HAP-1 (cell line): ENCODE measurements at regions not wholly inside any gene's neighbourhood (a gene's known extent, or its start where the extent isn't known, plus 50 kb on each side); places are given as distances from the start of the nearest gene placed in this dataset.

Source experiments
- DNase-seq, 2 experiments: peaks; one replicate each; pipeline ENCODE4 v3.0.0-alpha.2; 2016 to 2020; ENCODE audit warnings: low spot score in 2 of 2
- H3K27me3 ChIP-seq: fragments of 250-450 bp; sonication (Bioruptor Pico); 2 replicates; pipeline ENCODE4 v1.5.1; 2020; ENCODE audit warnings: low read depth, mild to moderate bottlenecking, moderate library complexity
- H3K36me3 ChIP-seq: fragments of 250-450 bp; sonication (Bioruptor Pico); replicated peaks from 2 replicates; pipeline ENCODE4 v1.5.1; 2020; ENCODE audit warnings: mild to moderate bottlenecking
- H3K4me1 ChIP-seq: fragments of 250-450 bp; sonication (Bioruptor Pico); 2 replicates; pipeline ENCODE4 v1.5.1; 2020; ENCODE audit warnings: mild to moderate bottlenecking
- H3K4me3 ChIP-seq: fragments of 250-450 bp; sonication (Bioruptor Pico); 2 replicates; pipeline ENCODE4 v1.5.1; 2020; ENCODE audit warnings: mild to moderate bottlenecking, moderate library complexity
- H3K9me3 ChIP-seq: fragments of 250-450 bp; sonication (Bioruptor Pico); 2 replicates; pipeline ENCODE4 v1.5.1; 2020; ENCODE audit warnings: mild to moderate bottlenecking, moderate library complexity
- in situ Hi-C: fragments of 300-500 bp; cut with MboI; formaldehyde crosslinking; loops from 3 replicates; pipeline ENCODE4 v1.14.3; 2020; ENCODE audit warnings: low sequenced_read_pairs, inconsistent platforms, mixed read lengths

DNA sequence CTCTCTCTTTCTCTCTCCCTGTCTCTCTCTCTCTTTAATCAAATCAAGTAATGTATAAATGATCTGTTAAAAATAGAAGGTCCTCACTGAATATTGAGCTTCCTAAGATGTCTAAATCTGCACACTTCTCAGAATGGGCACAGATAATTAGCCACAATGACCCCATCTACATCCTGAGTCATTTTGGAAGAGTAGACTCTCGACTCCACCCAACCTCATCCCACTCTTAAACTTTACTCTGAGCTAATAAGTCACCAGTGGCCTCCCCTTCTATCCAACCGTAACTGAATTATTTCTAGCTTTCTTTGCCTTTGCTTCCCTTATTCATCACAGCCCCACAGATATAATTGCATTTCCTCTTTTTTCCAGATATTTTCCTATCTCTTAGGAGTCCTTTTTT lies 326.5 kb upstream of the ZNF717 start:
- Histone ChIP-seq H3K4me3 (no peak overlapping the region), H3K36me3 (no peaks in the 10 kb centered on the region), H3K27me3 (no peaks in the 10 kb centered on the region), H3K9me3 (no peaks in the 10 kb centered on the region), H3K4me1 (no peaks in the 10 kb centered on the region)
- DNase-seq, result no peak
- in situ Hi-C loops, result no loop called here

DNA sequence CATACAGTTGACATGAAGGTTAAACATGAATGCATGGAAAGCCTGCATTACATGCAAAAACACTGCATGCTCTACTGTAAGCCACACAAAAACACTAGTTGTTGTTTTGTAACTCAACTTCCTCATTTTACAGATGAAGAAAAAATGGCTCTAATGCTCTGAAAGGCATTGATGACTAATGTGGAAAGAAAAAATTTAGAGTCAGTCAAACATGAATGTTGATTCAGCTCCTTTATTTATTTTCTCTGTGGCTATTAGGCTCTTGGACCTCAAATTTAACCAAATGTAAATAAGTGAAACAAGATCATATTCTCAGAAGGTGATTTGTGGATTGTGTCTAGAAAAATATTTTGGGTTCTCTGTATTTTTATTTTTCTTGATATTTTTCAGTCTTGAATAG lies 336.7 kb upstream of the ZNF717 start:
- no peak for DNase-seq
- H3K27me3 ChIP-seq, result no peaks in the 10 kb centered on the region
- in situ Hi-C loops, result no loop called here
- H3K9me3 ChIP-seq, result no peaks in the 10 kb centered on the region
- H3K36me3 ChIP-seq, result no peaks in the 10 kb centered on the region
- no peak overlapping the region for H3K4me3 ChIP-seq
- no peaks in the 10 kb centered on the region for H3K4me1 ChIP-seq

GRCh38 chr3:76129441-76129840 lies 344.1 kb upstream of the ZNF717 start:
- H3K4me1 ChIP-seq, result peaks cover 37% of the 10 kb centered on the region
- H3K27me3 ChIP-seq, result no peaks in the 10 kb centered on the region
- H3K36me3 ChIP-seq, result no peaks in the 10 kb centered on the region
- H3K4me3 ChIP-seq, result no peak overlapping the region
- H3K9me3 ChIP-seq, result no peaks in the 10 kb centered on the region
- DNase-seq, result peak in 1 of 2 experiments; percentile 98
- in situ Hi-C loops, result no loop called here

- no peak for DNase-seq
Observed at GRCh38 chr3:76131396-76132153, 346.2 kb upstream of the ZNF717 start.

DNA sequence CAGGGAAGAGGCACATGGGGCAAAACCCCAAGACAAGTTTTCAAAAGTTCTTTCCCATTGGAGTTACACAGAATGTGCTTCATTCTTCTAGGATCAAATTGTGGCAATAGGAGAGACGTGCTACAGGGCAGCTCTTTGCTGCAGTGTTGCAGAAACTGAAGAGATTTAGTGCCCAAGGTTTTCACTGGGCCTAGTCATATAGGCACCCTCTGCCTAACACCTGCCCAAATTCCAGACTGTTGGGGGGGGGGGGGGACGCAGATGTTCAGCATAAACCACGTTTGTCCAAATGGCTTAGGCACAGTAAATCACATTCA lies 346.8 kb upstream of the ZNF717 start:
- Histone ChIP-seq H3K36me3 (no peaks in the 10 kb centered on the region), H3K9me3 (no peaks in the 10 kb centered on the region), H3K4me1 (peaks cover 45% of the 10 kb centered on the region), H3K27me3 (no peaks in the 10 kb centered on the region), H3K4me3 (no peak overlapping the region)
- no peak for DNase-seq
- in situ Hi-C loops, result no loop called here

More at GRCh38 chr3:76131396-76132153, 346.2 kb upstream of the ZNF717 start:
- Histone ChIP-seq H3K36me3 (no peaks in the 10 kb centered on the region), H3K4me3 (no peak overlapping the region), H3K4me1 (peaks cover 41% of the 10 kb centered on the region), H3K9me3 (no peaks in the 10 kb centered on the region), H3K27me3 (no peaks in the 10 kb centered on the region)
- in situ Hi-C loops, result no loop called here

GRCh38 chr3:76134166-76134565 lies 348.8 kb upstream of the ZNF717 start:
- no peak for DNase-seq
- Histone ChIP-seq H3K4me1 (peaks cover 37% of the 10 kb centered on the region), H3K9me3 (no peaks in the 10 kb centered on the region), H3K36me3 (no peaks in the 10 kb centered on the region), H3K27me3 (no peaks in the 10 kb centered on the region), H3K4me3 (no peak overlapping the region)
- in situ Hi-C loops, result no loop called here

DNA sequence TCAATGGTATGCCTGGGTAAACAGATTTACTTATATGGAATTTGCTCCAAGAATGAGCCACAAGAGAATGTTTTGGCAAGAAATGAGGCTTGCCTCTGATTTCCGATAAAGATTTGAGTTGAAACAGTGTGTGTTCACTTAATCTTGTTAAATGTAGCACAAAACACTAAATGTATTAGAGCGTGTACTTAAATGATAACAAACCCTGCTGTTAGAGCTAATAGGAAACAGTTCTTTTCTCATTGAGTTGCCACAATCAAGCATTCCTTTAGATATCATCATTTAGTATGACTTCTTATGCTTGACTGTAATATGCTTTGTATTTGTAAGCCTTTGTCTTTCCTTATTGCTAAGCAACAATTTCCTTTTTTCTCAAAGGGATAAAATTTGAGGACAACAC lies 353.6 kb upstream of the ZNF717 start:
- H3K9me3 ChIP-seq, result no peaks in the 10 kb centered on the region
- H3K4me3 ChIP-seq, result no peak overlapping the region
- no peaks in the 10 kb centered on the region for H3K27me3 ChIP-seq
- peaks cover 8% of the 10 kb centered on the region; the same call in 1 of the 2 replicates for H3K4me1 ChIP-seq
- no peak for DNase-seq
- in situ Hi-C loops, result no loop called here
- H3K36me3 ChIP-seq, result no peaks in the 10 kb centered on the region

DNA sequence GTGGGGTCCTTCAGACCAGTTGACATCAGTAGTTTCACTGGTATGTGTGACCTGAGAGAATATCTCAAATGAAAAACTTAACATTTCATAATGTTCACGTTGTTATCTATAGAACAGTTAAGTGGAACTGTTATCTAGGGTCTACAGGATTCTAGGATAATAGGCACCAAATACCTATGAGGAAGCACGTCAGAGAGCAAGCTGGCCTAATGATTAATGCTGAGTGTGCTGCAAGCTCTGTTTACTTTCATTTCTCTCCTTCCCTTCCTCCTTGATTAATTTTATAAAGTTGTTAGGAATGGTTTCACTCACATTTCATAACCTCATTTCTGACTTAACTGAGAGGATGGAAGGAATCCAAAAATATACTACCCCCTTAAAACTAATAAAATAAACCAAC lies 362.5 kb upstream of the ZNF717 start:
- in situ Hi-C loops, result no loop called here
- no peaks in the 10 kb centered on the region for H3K9me3 ChIP-seq
- H3K27me3 ChIP-seq, result no peaks in the 10 kb centered on the region
- DNase-seq, result no peak
- H3K36me3 ChIP-seq, result no peaks in the 10 kb centered on the region
- H3K4me1 ChIP-seq, result 0 out of 2 replicates have a peak, but pooled peaks cover 5% of the 10 kb centered on the region
- H3K4me3 ChIP-seq, result no peak overlapping the region

DNA sequence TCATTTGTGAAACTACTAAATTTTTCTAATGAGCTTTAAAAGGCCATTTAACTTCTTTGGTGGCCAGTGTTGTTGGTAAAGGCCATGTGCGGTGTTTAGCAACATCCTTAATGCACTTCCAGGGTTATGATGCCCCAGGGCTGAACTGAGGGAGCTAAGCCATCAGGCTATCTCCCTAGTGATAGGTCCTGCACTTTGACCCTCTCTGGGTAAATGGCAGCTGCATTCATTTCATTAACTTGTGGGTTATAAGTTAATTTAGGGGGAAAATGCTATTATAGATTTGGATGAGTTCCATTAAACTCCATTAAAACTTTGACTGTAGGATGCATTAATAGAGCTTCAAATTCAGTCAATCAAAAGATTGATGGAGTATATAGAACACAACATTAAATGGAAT lies 366.7 kb upstream of the ZNF717 start:
- no peak for DNase-seq
- no peaks in the 10 kb centered on the region for H3K9me3 ChIP-seq
- no peaks in the 10 kb centered on the region for H3K27me3 ChIP-seq
- H3K4me3 ChIP-seq, result no peak overlapping the region
- no peaks in the 10 kb centered on the region for H3K4me1 ChIP-seq
- H3K36me3 ChIP-seq, result no peaks in the 10 kb centered on the region
- in situ Hi-C loops, result no loop called here

DNA sequence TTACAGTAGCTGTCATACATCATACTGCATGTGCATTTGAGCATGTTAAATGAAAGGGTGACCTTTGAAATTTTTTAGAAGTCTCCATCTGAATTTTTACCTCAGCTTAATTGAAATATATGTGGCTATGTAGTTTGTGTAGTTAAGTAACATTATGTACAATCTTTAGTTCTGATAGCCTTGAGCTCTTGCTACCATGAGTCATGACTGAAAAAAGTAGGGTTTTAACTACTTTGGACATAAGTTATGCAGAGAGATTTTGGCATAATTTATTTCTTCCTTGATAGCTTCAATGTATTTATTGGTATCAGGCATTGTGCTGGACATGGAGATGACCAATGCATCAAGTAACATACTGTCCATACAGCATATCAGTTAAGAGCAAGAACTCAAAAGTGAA lies 376.5 kb upstream of the ZNF717 start:
- no peaks in the 10 kb centered on the region for H3K27me3 ChIP-seq
- H3K9me3 ChIP-seq, result no peaks in the 10 kb centered on the region
- DNase-seq, result no peak
- H3K4me1 ChIP-seq, result no peaks in the 10 kb centered on the region
- in situ Hi-C loops, result no loop called here
- H3K36me3 ChIP-seq, result no peaks in the 10 kb centered on the region
- no peak overlapping the region for H3K4me3 ChIP-seq

DNA sequence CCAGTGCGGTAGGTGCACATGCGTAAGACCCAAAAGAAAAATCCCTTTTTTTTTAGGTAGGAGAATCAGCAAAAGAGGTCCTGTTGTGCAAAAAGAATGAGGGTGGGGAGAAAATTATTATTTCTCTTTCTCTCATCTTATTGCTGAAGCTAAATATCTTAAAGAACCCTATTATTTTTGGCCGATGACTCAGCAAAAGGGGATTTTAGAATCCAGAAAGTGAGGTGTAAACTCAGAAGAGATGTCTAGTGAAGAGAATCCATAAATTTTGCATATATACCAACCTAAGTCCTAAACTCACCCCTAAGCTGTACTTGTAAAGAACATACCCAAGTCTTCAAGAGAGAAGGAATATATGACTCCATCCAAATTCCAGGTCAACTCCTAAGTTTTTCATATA lies 386.3 kb upstream of the ZNF717 start:
- in situ Hi-C loops, result no loop called here
- H3K36me3 ChIP-seq, result no peaks in the 10 kb centered on the region
- no peak for DNase-seq
- H3K4me1 ChIP-seq, result no peaks in the 10 kb centered on the region
- no peaks in the 10 kb centered on the region for H3K27me3 ChIP-seq
- no peak overlapping the region for H3K4me3 ChIP-seq
- H3K9me3 ChIP-seq, result no peaks in the 10 kb centered on the region

DNA sequence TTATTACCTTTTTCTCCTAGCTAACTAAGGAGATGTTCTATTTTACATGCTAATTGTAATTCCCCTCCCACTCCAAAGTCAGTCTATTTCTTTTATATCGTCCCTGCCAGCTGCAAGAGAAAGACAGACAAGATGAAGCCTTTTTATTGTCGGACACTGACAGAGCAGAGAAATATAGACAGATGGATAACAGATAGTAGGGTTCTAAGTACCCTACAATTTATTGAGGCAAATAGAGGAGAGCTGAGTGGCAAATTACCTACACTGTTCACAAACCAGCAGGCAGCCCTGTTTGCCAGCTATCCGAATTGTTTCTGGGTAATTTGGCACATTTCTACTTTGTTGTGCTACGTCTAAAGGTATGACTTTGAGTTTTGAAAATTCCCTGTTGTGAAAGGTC lies 392.3 kb upstream of the ZNF717 start:
- no peak overlapping the region for H3K4me3 ChIP-seq
- no peaks in the 10 kb centered on the region for H3K36me3 ChIP-seq
- H3K4me1 ChIP-seq, result peaks cover 5% of the 10 kb centered on the region; the same call in 1 of the 2 replicates
- DNase-seq, result no peak
- H3K27me3 ChIP-seq, result no peaks in the 10 kb centered on the region
- in situ Hi-C loops, result no loop called here
- H3K9me3 ChIP-seq, result no peaks in the 10 kb centered on the region

- Histone ChIP-seq H3K9me3 (no peaks in the 10 kb centered on the region), H3K27me3 (no peaks in the 10 kb centered on the region), H3K4me1 (peaks cover 5% of the 10 kb centered on the region; the same call in 1 of the 2 replicates), H3K4me3 (no peak overlapping the region), H3K36me3 (no peaks in the 10 kb centered on the region)
- no peak for DNase-seq
- in situ Hi-C loops, result no loop called here
Observed at GRCh38 chr3:76178412-76178811, 393.1 kb upstream of the ZNF717 start.

GRCh38 chr3:76181213-76181612 lies 395.9 kb upstream of the ZNF717 start:
- no peak for DNase-seq
- in situ Hi-C loops, result no loop called here
- Histone ChIP-seq H3K27me3 (no peaks in the 10 kb centered on the region), H3K36me3 (no peaks in the 10 kb centered on the region), H3K4me3 (no peak overlapping the region), H3K9me3 (no peaks in the 10 kb centered on the region), H3K4me1 (peaks cover 5% of the 10 kb centered on the region; the same call in 1 of the 2 replicates)

DNA sequence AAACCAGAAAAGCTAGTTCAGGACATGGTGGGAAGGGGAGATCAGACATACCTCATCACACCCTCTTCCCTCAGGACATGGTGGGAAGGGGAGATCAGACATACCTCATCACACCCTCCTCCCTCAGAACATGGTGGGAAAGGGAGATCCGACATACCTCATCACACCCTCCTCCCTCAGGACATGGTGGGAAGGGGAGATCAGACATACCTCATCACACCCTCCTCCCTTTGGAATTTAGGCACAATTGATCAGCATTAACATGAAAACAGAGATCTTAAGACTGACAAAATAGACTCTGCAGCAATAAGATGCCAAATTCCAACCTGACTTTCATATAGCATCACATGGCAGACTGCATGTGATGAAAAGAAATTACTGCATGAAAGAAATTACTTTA lies 412.7 kb upstream of the ZNF717 start:
- Histone ChIP-seq H3K27me3 (no peaks in the 10 kb centered on the region), H3K4me1 (peaks cover 10% of the 10 kb centered on the region), H3K9me3 (0 out of 2 replicates have a peak, but pooled peaks cover 3% of the 10 kb centered on the region), H3K36me3 (no peaks in the 10 kb centered on the region), H3K4me3 (no peak overlapping the region)
- in situ Hi-C loops, result no loop called here
- peak; percentile 11 to 51 for DNase-seq
